ENCODE measurements at regions not wholly inside any gene's neighbourhood (a gene's known extent, or its start where the extent isn't known, plus 50 kb on each side); places are given as distances from the start of the nearest gene placed in this dataset.
"Not testable (repeated sequence)": the region's sequence is repeated elsewhere in the genome, so short reads cannot be mapped to it uniquely, and the experiment has no call there.

- Mint-ChIP-seq H3K27me3 (ENCODE audit: low read depth) (no peaks in the 10 kb centered on the region), H3K9me3 (peaks cover 9% of the 10 kb centered on the region), H3K36me3 (ENCODE audit: low read depth) (peaks cover 4% of the 10 kb centered on the region), H3K27ac (no peak overlapping the region), H3K4me1 (no peaks in the 10 kb centered on the region), H3K4me3 (no peak overlapping the region)
- no peak for TF ChIP-seq CTCF (IDR thresholded peaks at IDR 0.05; ENCODE audit: unreplicated experiment in 3 of 3)
These were observed 244.6 kb downstream of the NKX6-1 start for GRCh38 chr4:84254537-84254936.

GRCh38 chr4:84249521-84249920, 249.6 kb downstream of the NKX6-1 start:
- no peak for TF ChIP-seq CTCF (IDR thresholded peaks at IDR 0.05; ENCODE audit: unreplicated experiment in 3 of 3)
- H3K27ac Mint-ChIP-seq: no peak overlapping the region
- no peaks in the 10 kb centered on the region for H3K36me3 Mint-ChIP-seq (ENCODE audit: low read depth)
- H3K27me3 Mint-ChIP-seq (ENCODE audit: low read depth): peaks cover 3% of the 10 kb centered on the region
- H3K9me3 Mint-ChIP-seq: peaks cover 4% of the 10 kb centered on the region
- no peak overlapping the region for H3K4me3 Mint-ChIP-seq
- H3K4me1 Mint-ChIP-seq: no peaks in the 10 kb centered on the region

- not testable (repeated sequence) for H3K4me1 Mint-ChIP-seq; H3K4me3 Mint-ChIP-seq; H3K27me3 Mint-ChIP-seq (ENCODE audit: low read depth); H3K9me3 Mint-ChIP-seq; H3K27ac Mint-ChIP-seq; H3K36me3 Mint-ChIP-seq (ENCODE audit: low read depth)
These were observed 254.1 kb downstream of the NKX6-1 start for GRCh38 chr4:84245042-84245441.

- not testable (repeated sequence) for H3K4me3 Mint-ChIP-seq; H3K4me1 Mint-ChIP-seq; H3K9me3 Mint-ChIP-seq; H3K36me3 Mint-ChIP-seq (ENCODE audit: low read depth); H3K27me3 Mint-ChIP-seq (ENCODE audit: low read depth); H3K27ac Mint-ChIP-seq
These were observed 254.7 kb downstream of the NKX6-1 start for GRCh38 chr4:84244346-84244801.

- H3K27me3 Mint-ChIP-seq (ENCODE audit: low read depth): peaks cover 3% of the 10 kb centered on the region
- no peaks in the 10 kb centered on the region for H3K36me3 Mint-ChIP-seq (ENCODE audit: low read depth)
- H3K9me3 Mint-ChIP-seq: peaks cover 4% of the 10 kb centered on the region
- H3K4me1 Mint-ChIP-seq: no peaks in the 10 kb centered on the region
- no peak overlapping the region for H3K4me3 Mint-ChIP-seq
- no peak overlapping the region for H3K27ac Mint-ChIP-seq
- no peak for TF ChIP-seq CTCF (IDR thresholded peaks at IDR 0.05; ENCODE audit: unreplicated experiment in 3 of 3)
These were observed 255.4 kb downstream of the NKX6-1 start for GRCh38 chr4:84243685-84244084.

- H3K27me3 Mint-ChIP-seq (ENCODE audit: low read depth): no peaks in the 10 kb centered on the region
- H3K9me3 Mint-ChIP-seq: no peaks in the 10 kb centered on the region
- no peak for TF ChIP-seq CTCF (IDR thresholded peaks at IDR 0.05; ENCODE audit: unreplicated experiment in 3 of 3)
- no peak overlapping the region for H3K4me3 Mint-ChIP-seq
- no peaks in the 10 kb centered on the region for H3K4me1 Mint-ChIP-seq
- H3K27ac Mint-ChIP-seq: no peak overlapping the region
- no peaks in the 10 kb centered on the region for H3K36me3 Mint-ChIP-seq (ENCODE audit: low read depth)
These were observed 259.7 kb downstream of the NKX6-1 start for GRCh38 chr4:84239278-84239845.

- H3K4me1 Mint-ChIP-seq: no peaks in the 10 kb centered on the region
- H3K27me3 Mint-ChIP-seq (ENCODE audit: low read depth): no peaks in the 10 kb centered on the region
- no peak for TF ChIP-seq CTCF (IDR thresholded peaks at IDR 0.05; ENCODE audit: unreplicated experiment in 3 of 3)
- H3K36me3 Mint-ChIP-seq (ENCODE audit: low read depth): no peaks in the 10 kb centered on the region
- no peak overlapping the region for H3K4me3 Mint-ChIP-seq
- no peak overlapping the region for H3K27ac Mint-ChIP-seq
- no peaks in the 10 kb centered on the region for H3K9me3 Mint-ChIP-seq
These were observed 260.6 kb downstream of the NKX6-1 start for GRCh38 chr4:84238247-84239090.
